Ovary (tissue), 3 donors: ENCODE measurements at regions not wholly inside any gene's neighbourhood (a gene's known extent, or its start where the extent isn't known, plus 50 kb on each side); places are given as distances from the start of the nearest gene placed in this dataset.

ENCODE experiments used
- CTCF ChIP-seq, 3 donors: fragments of 450-650 bp in 2 of 3; fragments of 200-600 bp in 1 of 3; IDR thresholded peaks; one replicate each; pipeline versions ENCODE4 v1.5.1 to v1.8.0; 2016 to 2022; ENCODE audit warnings: antibody characterized with exemption in 3 of 3, mild to moderate bottlenecking in 1 of 3
- POLR2A ChIP-seq: fragments of 450-650 bp; IDR thresholded peaks from one replicate; pipeline ENCODE4 v1.6.1; 2017; ENCODE audit warnings: antibody characterized with exemption, mild to moderate bottlenecking, moderate library complexity
- donor health status: DM: no; HTN: no; CAD: no.

GRCh38 chr4:180966312-180966711, 1276.9 kb upstream of the TENM3 start:
- TF ChIP-seq CTCF (IDR thresholded peaks at IDR 0.05) (no peak), POLR2A (no peak)
